Islet of Langerhans (tissue), 1 donor: ENCODE measurements at regions not wholly inside any gene's neighbourhood (a gene's known extent, or its start where the extent isn't known, plus 50 kb on each side); places are given as distances from the start of the nearest gene placed in this dataset.

Source experiments
- FAIRE-seq: peaks from one replicate; lab custom pipeline; 2011; peaks lifted over from hg19 to GRCh38; lab: Jason Lieb, UNC

- FAIRE-seq: no peak
These were observed 256.8 kb downstream of the GABRG2 start for GRCh38 chr5:162324328-162324727.

GRCh38 chr5:162325143-162325727 lies 257.7 kb downstream of the GABRG2 start:
- FAIRE-seq: no peak

DNA sequence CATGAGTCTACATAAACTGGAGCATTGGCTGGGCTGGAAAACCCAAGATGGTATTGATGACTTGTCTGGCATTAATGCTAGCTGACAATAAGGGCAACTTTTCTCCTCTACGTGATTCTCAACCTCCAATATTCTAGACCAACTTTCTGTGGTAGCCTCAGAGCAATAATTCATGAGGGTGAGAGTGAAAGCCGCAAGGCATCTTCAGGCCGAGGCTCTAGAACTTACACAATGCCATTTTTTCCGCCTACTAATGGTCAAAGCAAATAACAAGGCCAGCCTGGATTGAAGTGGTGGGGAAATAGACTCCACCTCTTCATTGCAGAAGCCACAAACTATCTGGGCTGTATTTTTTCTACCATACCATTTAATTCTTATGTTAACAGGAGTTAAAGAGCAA lies 267.4 kb downstream of the GABRG2 start:
- FAIRE-seq: no peak

GRCh38 chr5:162360373-162360931 lies 292.9 kb downstream of the GABRG2 start:
- no peak for FAIRE-seq

- FAIRE-seq: no peak
These were observed 304.7 kb downstream of the GABRG2 start for GRCh38 chr5:162372256-162372655.

DNA sequence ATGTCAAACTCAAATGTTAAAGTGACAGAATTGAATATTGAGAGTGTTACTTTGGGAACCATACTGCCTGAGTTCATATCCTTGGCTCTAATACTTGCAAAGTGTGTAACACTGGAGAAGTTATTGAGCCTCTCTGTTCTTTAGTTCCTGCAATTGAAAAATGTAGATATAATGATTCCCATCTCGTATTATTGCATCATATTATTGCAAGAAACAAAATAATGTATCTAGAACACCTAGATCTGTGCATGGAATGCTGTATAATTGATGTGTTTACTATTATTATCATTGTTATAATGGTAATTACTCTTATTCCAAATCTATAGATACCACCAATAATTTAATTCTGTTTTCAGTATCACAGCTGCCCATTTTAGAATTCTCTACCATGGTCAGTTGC lies 310.3 kb downstream of the GABRG2 start:
- FAIRE-seq: no peak

GRCh38 chr5:162382839-162383238 lies 315.3 kb downstream of the GABRG2 start:
- no peak for FAIRE-seq

DNA sequence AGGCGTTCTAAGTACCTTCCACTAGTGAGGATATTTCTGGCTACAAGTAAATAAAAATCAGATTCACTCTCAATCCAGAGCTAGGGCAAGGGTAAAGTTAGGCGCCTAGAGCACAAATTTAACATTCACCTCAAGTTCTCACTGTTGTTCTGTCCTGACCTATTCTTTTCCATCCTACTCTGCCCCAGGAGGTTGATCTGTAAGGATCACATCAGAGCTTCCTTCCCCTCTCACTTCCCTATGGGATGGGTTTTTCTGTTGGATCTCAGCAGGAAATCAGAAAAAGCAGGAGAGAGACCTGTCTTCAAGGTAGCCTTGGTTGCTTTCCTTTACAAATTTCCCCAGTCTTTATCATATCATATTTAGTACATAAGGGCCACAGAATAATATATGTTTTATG lies 316.7 kb downstream of the GABRG2 start:
- FAIRE-seq: no peak

- FAIRE-seq: no peak
These were observed 324.3 kb downstream of the GABRG2 start for GRCh38 chr5:162391833-162392232.

DNA sequence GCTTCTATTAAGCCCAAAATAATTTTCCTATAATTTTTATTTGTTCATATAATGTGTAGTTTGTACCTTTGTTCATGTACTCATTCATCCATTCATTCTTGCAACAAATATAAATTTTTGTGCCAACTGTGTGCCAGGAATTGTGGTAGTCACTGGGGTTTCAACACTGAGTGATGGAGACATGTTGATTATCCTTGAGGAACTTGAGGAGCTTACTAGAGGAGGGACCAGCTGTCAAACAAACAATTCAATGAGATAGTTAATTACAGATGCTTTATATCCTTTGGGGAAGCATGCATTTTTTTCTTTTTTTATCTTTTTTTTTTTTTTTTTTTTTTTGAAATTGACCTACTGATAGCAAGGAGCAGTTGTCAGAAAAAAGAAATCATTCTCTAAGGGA lies 324.8 kb downstream of the GABRG2 start:
- no peak for FAIRE-seq

DNA sequence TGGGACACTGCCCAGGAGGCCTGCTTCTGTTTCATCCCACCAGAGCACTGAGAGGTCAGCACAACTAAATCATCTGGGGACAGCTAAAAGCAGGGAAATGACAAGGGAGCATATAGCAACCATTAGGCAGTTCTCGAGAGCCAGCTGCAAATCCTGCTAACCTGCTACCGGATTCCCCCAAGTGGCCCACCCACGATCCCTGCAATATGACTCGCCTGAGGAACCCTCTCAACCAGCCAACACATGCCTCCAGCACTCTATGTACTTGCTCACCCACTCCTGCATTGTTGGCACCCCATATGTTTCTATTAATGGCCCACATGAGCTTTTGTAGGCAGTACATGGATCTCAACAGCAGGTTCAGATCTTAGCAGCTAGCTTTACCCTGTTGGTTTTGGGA lies 326.0 kb downstream of the GABRG2 start:
- FAIRE-seq: no peak

DNA sequence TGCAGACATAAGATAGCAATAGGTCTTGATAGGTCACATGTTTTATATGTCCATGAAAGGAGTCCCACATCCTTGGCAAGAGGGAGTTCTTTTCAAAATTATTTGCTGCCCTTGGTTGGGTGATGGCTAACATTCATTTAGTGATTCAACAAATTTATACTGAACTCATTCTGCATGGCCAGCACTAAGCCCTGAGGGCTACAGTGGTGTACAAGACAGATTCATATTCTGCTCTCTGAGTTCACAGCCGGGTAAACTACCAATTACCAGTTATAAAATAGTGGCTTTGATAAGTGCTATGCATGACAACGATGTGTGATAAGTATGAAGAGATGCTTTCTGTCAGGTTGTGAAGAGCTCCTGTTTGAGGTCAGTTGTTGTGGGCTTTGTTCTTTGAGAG lies 340.0 kb downstream of the GABRG2 start:
- FAIRE-seq: no peak

DNA sequence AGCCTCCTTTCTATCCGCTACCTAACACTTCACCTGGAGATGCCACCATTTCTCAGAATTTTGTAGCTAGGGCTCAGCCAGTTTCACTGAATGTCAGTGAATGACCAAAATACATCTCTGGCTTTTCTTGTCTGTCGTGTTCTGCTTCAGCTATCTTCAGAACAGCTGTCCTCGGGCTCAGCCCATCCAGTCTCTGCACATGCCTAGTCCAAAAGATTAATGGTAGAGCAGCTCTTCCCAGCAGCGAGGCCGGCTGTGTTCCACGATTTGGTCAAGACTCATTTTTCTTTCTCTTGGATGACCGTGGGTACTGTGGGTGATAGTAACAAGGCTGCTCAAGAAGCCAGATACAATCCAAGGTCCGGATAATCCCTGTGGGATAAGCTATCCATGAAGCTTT lies 342.8 kb downstream of the GABRG2 start:
- FAIRE-seq: no peak

DNA sequence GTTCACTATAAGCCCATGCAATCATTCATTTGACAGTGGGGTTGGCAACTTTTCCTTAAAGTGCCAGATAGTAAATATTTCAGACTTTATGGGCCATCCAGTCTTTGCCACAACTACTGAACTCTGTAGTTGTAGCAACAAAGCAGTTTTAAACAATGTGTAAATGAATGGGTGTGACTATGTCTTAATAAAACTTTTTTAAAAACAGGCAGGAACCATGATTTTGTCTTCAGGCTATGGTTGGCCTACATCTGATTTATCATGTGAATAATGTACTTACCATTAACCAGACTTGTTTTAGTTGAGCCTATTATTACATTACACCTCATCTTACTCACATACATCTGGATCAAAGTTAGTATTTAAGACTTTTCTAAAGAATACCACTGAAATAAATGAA lies 361.6 kb downstream of the GABRG2 start:
- no peak for FAIRE-seq

DNA sequence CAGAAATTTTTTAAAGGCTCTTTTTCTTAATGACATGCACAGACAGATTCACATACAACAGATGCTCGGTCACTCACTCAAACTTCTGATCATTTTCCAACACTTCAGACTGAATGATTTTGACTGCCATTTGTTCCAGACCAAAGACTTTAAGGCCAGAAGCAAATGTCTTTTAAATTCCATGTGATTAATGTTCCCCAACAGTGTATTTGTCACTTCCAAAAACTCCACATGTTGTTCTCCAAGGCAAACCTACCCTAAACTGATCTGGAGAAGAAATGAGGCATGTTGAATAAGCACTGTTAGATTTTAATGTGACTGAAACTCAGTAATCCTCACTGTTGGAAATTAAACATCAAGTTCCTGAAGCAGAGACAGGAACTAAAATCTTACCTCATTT lies 366.7 kb downstream of the GABRG2 start:
- FAIRE-seq: no peak

DNA sequence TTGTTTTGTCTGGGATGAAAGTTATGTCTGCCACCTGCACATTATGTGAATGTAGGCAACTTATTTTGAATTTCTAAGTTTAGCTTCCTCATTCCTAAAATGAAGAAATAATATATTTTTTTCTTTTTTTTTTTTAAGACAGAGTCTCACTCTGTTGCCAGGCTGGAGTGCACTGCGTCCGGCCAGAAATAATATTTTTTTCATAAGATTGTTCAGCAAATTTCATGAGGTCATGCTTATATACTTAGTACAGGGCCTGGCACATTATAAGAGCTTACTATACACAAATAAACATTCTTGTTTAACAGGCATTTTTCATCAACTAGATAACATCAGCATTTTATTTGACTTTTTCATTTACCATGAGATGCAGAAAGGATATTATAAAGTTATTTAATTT lies 368.5 kb downstream of the GABRG2 start:
- FAIRE-seq: no peak

DNA sequence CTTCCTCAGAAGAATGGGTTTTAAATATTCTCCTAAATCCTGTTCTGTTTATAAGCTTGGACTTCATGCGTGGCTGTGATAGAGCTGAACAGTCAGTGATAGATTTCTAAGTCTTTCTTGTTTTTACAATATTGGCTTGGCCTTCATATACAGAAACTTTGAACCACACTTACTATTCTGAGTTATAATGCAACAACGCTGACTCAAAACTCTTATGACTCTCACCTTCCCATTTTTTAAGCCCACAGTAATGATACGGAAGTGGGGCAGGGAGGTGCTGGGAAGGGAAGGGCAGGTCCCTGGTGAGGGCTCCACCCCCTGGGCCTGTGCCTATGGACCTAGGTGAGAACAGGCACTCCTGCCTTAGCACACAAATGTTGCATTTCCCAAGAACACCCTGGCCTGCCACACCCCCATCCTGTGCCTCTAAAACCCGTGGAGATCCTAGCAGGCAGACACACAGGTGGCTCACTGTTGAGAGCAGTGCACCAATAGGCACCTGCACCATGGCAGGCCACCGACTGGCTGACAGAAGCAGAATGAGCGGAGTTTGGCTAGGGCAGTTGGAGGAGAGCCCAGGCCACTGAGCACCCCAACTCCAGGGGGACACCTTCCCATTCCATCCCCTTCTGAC lies 376.7 kb downstream of the GABRG2 start:
- no peak for FAIRE-seq

DNA sequence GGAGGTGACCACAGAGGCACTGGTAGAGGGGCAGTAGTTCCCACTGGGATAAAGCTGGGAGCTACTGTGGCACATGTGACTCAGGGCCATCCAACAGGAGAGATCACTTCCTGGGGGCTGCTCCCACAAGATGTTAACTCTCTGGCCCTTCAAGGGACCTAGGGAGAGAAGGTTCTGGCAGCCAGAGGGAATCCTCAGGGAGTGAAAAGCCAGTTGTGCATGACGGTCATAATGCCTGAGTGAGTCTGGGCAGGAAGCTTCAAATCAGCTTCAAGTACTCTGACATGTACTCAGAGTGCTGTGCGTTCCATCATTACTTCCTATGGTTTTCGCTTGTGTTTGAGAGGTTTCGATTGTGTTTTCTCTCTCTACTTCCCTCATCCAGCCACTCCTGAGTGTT lies 388.5 kb downstream of the GABRG2 start:
- no peak for FAIRE-seq

GRCh38 chr5:162466011-162466410 lies 398.4 kb downstream of the GABRG2 start:
- FAIRE-seq: no peak

GRCh38 chr5:162473041-162473714 lies 405.6 kb downstream of the GABRG2 start:
- no peak for FAIRE-seq

GRCh38 chr5:162474239-162474638 lies 406.7 kb downstream of the GABRG2 start:
- no peak for FAIRE-seq

DNA sequence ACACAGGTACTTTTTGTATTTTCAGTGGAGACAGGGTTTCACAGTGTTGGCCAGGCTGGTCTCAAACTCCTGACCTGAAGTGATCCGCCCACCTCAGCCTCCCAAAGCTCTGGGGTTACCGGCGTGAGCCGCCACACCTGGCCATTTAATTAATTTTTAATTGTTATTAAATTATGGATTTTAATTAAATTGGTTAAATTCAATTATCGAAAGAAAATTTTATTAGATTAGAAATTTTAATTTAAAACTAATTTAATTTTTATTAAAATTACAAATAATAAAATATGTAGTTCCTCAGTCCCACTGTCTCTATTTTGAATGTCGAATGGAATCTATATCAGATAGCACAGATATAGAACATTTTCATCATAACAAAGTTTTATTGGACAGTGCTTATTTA lies 416.5 kb downstream of the GABRG2 start:
- no peak for FAIRE-seq

DNA sequence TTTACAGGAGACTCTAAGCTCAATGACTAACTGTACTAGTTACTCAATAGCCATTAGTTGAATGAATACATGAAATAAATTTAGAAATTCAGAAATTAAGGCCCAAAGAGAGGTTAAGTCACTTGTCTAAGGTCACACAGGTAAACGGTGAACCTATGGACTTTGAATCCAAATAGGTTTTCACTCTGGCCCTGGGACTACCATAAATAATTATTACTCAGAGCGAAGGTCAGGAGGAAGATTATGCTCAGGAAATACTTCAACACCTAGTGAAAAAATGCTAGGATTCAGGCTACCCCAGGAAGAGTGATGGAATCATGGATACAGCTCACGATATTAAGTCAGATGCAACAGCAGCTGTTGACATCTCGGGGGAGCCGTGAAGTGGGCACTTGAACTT lies 417.4 kb downstream of the GABRG2 start:
- FAIRE-seq: no peak
